Neural cell (in vitro differentiated cells): ENCODE measurements at regions not wholly inside any gene's neighbourhood (a gene's known extent, or its start where the extent isn't known, plus 50 kb on each side); places are given as distances from the start of the nearest gene placed in this dataset.

Experiments used
- H2AFZ ChIP-seq: fragments of 200-600, 300-800 bp; sonication (generic), shearing (Covaris generic); 2 replicates; pipeline ENCODE4 v1.6.0; 2014; ENCODE audit warnings: low read depth, mild to moderate bottlenecking, antibody characterized with exemption, low read length, moderate library complexity
- H3F3A ChIP-seq: fragments of 200-600 bp; shearing (Covaris generic); 2 replicates; pipeline ENCODE4 v1.6.1; 2016; ENCODE audit warnings: mild to moderate bottlenecking, moderate library complexity, mixed read lengths, antibody characterized with exemption, low read length; ENCODE audit not compliant: insufficient read depth, poor library complexity, severe bottlenecking
- H3K27ac ChIP-seq: fragments of 200-600, 300-800 bp; sonication (generic), shearing (Covaris generic); 2 replicates; pipeline ENCODE4 v1.5.1; 2014; ENCODE audit warnings: mild to moderate bottlenecking, low read length, moderate library complexity
- H3K27me3 ChIP-seq: fragments of 300-800, 200-600 bp; sonication (generic), shearing (Covaris generic); 2 replicates; pipeline ENCODE4 v1.6.0; 2014; ENCODE audit warnings: mild to moderate bottlenecking, low read depth, low read length, moderate library complexity; ENCODE audit not compliant: insufficient read depth
- H3K36me3 ChIP-seq: fragments of 300-800, 200-600 bp; sonication (generic), shearing (Covaris generic); 2 replicates; pipeline ENCODE4 v1.5.1; 2014; ENCODE audit warnings: mild to moderate bottlenecking, antibody characterized with exemption, low read length, moderate library complexity; ENCODE audit not compliant: insufficient read depth
- H3K4me2 ChIP-seq: fragments of 300-800, 200-600 bp; sonication (generic), shearing (Covaris generic); 2 replicates; pipeline ENCODE4 v1.6.0; 2014; ENCODE audit warnings: mild to moderate bottlenecking, low read length
- H3K4me3 ChIP-seq: fragments of 300-800, 200-600 bp; sonication (generic), shearing (Covaris generic); 2 replicates; pipeline ENCODE4 v1.5.1; 2014; ENCODE audit warnings: mild to moderate bottlenecking, low read length, moderate library complexity
- H3K79me2 ChIP-seq: fragments of 200-600 bp; shearing (Covaris generic); replicated peaks from 2 replicates; pipeline ENCODE4 v1.6.0; 2014; ENCODE audit warnings: mild to moderate bottlenecking, low read length, moderate library complexity; ENCODE audit not compliant: insufficient read depth
- H3K9ac ChIP-seq: fragments of 300-800, 200-600 bp; sonication (generic), shearing (Covaris generic); 2 replicates; pipeline ENCODE4 v1.6.1; 2016; ENCODE audit warnings: mild to moderate bottlenecking, low read length, mixed read lengths
- H3K9me2 ChIP-seq: fragments of 200-600 bp; shearing (Covaris generic); 2 replicates; pipeline ENCODE4 v1.6.1; 2016; ENCODE audit warnings: mild to moderate bottlenecking, low read length, mixed read lengths; ENCODE audit not compliant: insufficient read depth
- H3K9me3 ChIP-seq: fragments of 200-600, 300-800 bp; sonication (generic), shearing (Covaris generic); 2 replicates; pipeline ENCODE4 v1.6.1; 2016; ENCODE audit warnings: mild to moderate bottlenecking, mixed run types, low read length, moderate library complexity, mixed read lengths
- H4K20me1 ChIP-seq: fragments of 200-600 bp; shearing (Covaris generic); 2 replicates; pipeline ENCODE4 v1.6.1; 2016; ENCODE audit warnings: mild to moderate bottlenecking, mixed run types; ENCODE audit not compliant: insufficient read depth
- EP300 ChIP-seq: fragments of 450-650 bp; conservative IDR thresholded peaks from 2 replicates; pipeline ENCODE4 v1.6.1; 2014; ENCODE audit warnings: antibody characterized with exemption, mild to moderate bottlenecking, moderate library complexity; ENCODE audit not compliant: poor library complexity, severe bottlenecking
- EZH2 ChIP-seq: fragments of 200-600, 300-800 bp; shearing (Covaris generic), sonication (generic); IDR thresholded peaks from 2 replicates; pipeline ENCODE4 v1.6.1; 2014; ENCODE audit warnings: antibody characterized with exemption, low read length, borderline replicate concordance, mild to moderate bottlenecking; ENCODE audit not compliant: insufficient read depth, poor library complexity, severe bottlenecking
- MXI1 ChIP-seq: fragments of 450-650 bp; conservative IDR thresholded peaks from 2 replicates; pipeline ENCODE4 v1.6.1; 2014; ENCODE audit warnings: antibody characterized with exemption, mild to moderate bottlenecking; ENCODE audit not compliant: poor library complexity, severe bottlenecking
- POLR2AphosphoS5 ChIP-seq: IDR thresholded peaks from 2 replicates; pipeline ENCODE4 v1.6.1; 2012
- RAD21 ChIP-seq: fragments of 450-650 bp; conservative IDR thresholded peaks from 2 replicates; pipeline ENCODE4 v1.6.1; 2014; ENCODE audit warnings: antibody characterized with exemption, mild to moderate bottlenecking, moderate library complexity
- REST ChIP-seq: IDR thresholded peaks from 2 replicates; pipeline ENCODE4 v1.6.1; 2012; ENCODE audit warnings: borderline replicate concordance
- SMC3 ChIP-seq: fragments of 450-650 bp; conservative IDR thresholded peaks from 2 replicates; pipeline ENCODE4 v1.6.1; 2014; ENCODE audit warnings: antibody characterized with exemption, mild to moderate bottlenecking, moderate library complexity; ENCODE audit not compliant: poor library complexity
- TAF1 ChIP-seq: IDR thresholded peaks from 2 replicates; pipeline ENCODE4 v1.6.1; 2012; ENCODE audit warnings: low read depth
- TF ChIP-seq, protein P1 (sequence below): fragments of 450-650 bp; IDR thresholded peaks from 2 replicates; pipeline ENCODE4 v1.5.1; 2014; ENCODE audit warnings: antibody characterized with exemption, mild to moderate bottlenecking, moderate library complexity; ENCODE audit not compliant: poor library complexity, severe bottlenecking

- Histone ChIP-seq H3K36me3 (no peaks in the 10 kb centered on the region), H3K27ac (no peak overlapping the region), H3K9me2 (no peaks in the 10 kb centered on the region), H3K4me3 (no peak overlapping the region), H3K4me2 (no peak overlapping the region), H3K9ac (no peak overlapping the region), H3K79me2 (no peaks in the 10 kb centered on the region), H3K27me3 (no peaks in the 10 kb centered on the region), H3F3A (no peaks in the 10 kb centered on the region), H3K9me3 (no peaks in the 10 kb centered on the region), H2AFZ (no peak overlapping the region), H4K20me1 (no peaks in the 10 kb centered on the region)
- TF ChIP-seq POLR2AphosphoS5 (no peak), EZH2 (no peak), MXI1 (no peak), RAD21 (no peak), REST (no peak)
- TF ChIP-seq, protein P1, sequence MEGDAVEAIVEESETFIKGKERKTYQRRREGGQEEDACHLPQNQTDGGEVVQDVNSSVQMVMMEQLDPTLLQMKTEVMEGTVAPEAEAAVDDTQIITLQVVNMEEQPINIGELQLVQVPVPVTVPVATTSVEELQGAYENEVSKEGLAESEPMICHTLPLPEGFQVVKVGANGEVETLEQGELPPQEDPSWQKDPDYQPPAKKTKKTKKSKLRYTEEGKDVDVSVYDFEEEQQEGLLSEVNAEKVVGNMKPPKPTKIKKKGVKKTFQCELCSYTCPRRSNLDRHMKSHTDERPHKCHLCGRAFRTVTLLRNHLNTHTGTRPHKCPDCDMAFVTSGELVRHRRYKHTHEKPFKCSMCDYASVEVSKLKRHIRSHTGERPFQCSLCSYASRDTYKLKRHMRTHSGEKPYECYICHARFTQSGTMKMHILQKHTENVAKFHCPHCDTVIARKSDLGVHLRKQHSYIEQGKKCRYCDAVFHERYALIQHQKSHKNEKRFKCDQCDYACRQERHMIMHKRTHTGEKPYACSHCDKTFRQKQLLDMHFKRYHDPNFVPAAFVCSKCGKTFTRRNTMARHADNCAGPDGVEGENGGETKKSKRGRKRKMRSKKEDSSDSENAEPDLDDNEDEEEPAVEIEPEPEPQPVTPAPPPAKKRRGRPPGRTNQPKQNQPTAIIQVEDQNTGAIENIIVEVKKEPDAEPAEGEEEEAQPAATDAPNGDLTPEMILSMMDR = no peak
These were observed 274.5 kb downstream of the DSEL start for GRCh38 chr18:67242001-67242400.

GRCh38 chr18:67241299-67241698 is 275.2 kb downstream of the DSEL start:
- no peaks in the 10 kb centered on the region for H4K20me1 ChIP-seq
- no peak overlapping the region for H3K27ac ChIP-seq
- no peaks in the 10 kb centered on the region for H3K9me3 ChIP-seq
- H3K4me2 ChIP-seq = no peak overlapping the region
- no peaks in the 10 kb centered on the region for H3K9me2 ChIP-seq
- no peak overlapping the region for H3K4me3 ChIP-seq
- no peaks in the 10 kb centered on the region for H3K79me2 ChIP-seq
- H2AFZ ChIP-seq = no peak overlapping the region
- no peaks in the 10 kb centered on the region for H3K36me3 ChIP-seq
- no peaks in the 10 kb centered on the region for H3F3A ChIP-seq
- no peak for TF ChIP-seq RAD21
- TF ChIP-seq TAF1 = no peak
- TF ChIP-seq, protein P1 = no peak
- no peak for TF ChIP-seq EP300
- TF ChIP-seq EZH2 = no peak
- no peak for TF ChIP-seq REST
- TF ChIP-seq POLR2AphosphoS5 = no peak
- TF ChIP-seq MXI1 = no peak
- no peak for TF ChIP-seq SMC3
- H3K27me3 ChIP-seq = no peaks in the 10 kb centered on the region
- no peak overlapping the region for H3K9ac ChIP-seq
